ENCODE measurements at regions not wholly inside any gene's neighbourhood (a gene's known extent, or its start where the extent isn't known, plus 50 kb on each side); places are given as distances from the start of the nearest gene placed in this dataset.

DNA sequence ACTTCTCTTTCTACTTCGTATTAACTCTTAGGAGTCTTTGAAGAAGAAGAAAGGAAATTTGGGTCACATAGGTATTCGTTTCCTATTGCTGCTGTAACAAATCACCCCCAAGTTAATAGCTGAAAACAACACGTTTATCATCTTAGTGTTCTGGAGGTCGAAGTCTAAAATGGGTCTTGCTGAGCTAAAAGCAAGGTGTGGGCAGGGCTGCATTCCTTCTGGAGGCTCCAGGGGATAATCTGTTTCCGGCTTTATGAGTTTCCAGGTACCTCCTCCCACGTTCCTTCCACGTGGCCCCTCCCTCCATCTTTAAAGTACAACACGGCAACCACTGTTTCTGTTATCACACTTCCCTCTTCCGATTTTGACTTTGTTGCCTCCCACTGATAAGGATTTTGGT is 233.5 kb upstream of the RBBP8 start:
- WGBS, 2 donors, result 82 to 85% methylated on average over 9 of the region's 9 CpGs
- no peaks in the 10 kb centered on the region for H3K9me3 ChIP-seq
- DNase-seq, result no peak
- H3K27me3 ChIP-seq, result no peaks in the 10 kb centered on the region
- H3K4me3 ChIP-seq (replicated peaks in 1 of 3), result no peak overlapping the region
- H3K4me1 ChIP-seq, result no peaks in the 10 kb centered on the region
- TF ChIP-seq, protein P1, sequence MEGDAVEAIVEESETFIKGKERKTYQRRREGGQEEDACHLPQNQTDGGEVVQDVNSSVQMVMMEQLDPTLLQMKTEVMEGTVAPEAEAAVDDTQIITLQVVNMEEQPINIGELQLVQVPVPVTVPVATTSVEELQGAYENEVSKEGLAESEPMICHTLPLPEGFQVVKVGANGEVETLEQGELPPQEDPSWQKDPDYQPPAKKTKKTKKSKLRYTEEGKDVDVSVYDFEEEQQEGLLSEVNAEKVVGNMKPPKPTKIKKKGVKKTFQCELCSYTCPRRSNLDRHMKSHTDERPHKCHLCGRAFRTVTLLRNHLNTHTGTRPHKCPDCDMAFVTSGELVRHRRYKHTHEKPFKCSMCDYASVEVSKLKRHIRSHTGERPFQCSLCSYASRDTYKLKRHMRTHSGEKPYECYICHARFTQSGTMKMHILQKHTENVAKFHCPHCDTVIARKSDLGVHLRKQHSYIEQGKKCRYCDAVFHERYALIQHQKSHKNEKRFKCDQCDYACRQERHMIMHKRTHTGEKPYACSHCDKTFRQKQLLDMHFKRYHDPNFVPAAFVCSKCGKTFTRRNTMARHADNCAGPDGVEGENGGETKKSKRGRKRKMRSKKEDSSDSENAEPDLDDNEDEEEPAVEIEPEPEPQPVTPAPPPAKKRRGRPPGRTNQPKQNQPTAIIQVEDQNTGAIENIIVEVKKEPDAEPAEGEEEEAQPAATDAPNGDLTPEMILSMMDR (IDR thresholded peaks at IDR 0.05), result no peak
- TF ChIP-seq POLR2A (IDR thresholded peaks at IDR 0.05), result no peak
- no peak overlapping the region for H3K27ac ChIP-seq
- no peaks in the 10 kb centered on the region for H3K36me3 ChIP-seq
- intact Hi-C loops (cut with DNase I), result no loop called here

DNA sequence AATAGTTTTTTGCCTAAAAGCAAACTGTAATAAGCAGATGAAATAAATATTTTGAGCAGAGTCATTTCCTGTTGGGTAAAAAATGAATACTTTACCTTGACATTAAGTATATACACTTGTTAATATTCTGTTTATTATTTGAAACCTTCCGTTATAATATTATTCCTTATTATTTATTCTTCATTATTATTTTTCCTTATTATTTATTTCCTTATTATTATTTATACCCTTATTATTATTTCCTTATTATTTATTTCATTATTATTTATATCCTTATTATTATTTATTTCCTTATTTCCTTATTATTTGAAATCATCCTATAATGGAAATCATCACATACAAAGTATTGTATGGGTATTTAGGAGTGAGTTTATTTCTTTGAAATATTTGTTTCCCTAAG is 232.2 kb upstream of the RBBP8 start:
- 97 to 100% methylated on average over 1 of the region's 1 CpG for WGBS, 2 donors
- intact Hi-C loops (cut with DNase I), result no loop called here
- TF ChIP-seq POLR2A (IDR thresholded peaks at IDR 0.05), result no peak
- TF ChIP-seq, protein P1 (IDR thresholded peaks at IDR 0.05), result no peak
- no peaks in the 10 kb centered on the region for H3K9me3 ChIP-seq
- H3K27ac ChIP-seq, result no peak overlapping the region
- H3K36me3 ChIP-seq, result no peaks in the 10 kb centered on the region
- no peaks in the 10 kb centered on the region for H3K27me3 ChIP-seq
- no peak overlapping the region for H3K4me3 ChIP-seq (replicated peaks in 1 of 3)
- no peak for DNase-seq
- no peaks in the 10 kb centered on the region for H3K4me1 ChIP-seq

DNA sequence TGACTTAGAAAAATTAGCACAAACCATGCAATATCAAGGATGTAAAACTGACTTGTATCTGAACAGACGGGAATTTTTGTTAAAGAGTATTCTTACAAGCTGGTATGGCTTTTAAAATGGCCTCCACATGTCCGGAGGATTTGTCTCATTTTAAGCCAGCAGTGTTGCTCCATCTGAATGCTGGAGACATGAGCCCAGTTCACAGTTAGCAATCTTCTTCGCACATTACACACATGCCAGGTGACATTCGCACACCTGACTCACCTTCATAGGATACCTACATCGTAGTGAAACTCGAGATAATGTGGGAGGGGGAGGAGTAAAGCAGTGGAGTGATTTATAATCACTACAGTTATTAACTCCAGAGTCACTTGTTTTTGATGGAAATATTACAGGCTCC is 231.8 kb upstream of the RBBP8 start:
- Histone ChIP-seq H3K4me3 (replicated peaks in 1 of 3) (no peak overlapping the region), H3K9me3 (no peaks in the 10 kb centered on the region), H3K36me3 (no peaks in the 10 kb centered on the region), H3K4me1 (no peaks in the 10 kb centered on the region), H3K27ac (no peak overlapping the region), H3K27me3 (no peaks in the 10 kb centered on the region)
- intact Hi-C loops (cut with DNase I), result no loop called here
- TF ChIP-seq POLR2A (IDR thresholded peaks at IDR 0.05), result no peak
- TF ChIP-seq, protein P1 (IDR thresholded peaks at IDR 0.05), result no peak
- 90 to 93% methylated on average over 6 of the region's 6 CpGs for WGBS, 2 donors
- no peak for DNase-seq

DNA sequence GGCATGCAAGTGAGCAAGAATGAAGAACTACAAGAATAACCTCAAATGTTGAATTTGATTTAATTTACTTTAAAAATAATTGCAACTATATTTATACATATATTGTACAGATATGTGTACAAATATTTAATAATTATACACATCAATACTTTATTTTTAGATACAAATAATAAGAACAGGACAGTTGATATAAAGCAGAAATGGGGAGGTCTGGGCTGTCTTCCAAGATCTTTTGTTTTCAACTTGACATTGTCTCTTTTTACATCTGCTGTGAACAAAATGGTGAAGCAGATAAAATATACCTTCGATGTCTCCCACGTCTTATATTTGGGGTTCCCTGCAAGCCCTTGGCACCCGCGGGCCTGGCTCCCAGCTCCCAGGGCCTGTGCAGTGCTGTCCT is 231.3 kb upstream of the RBBP8 start:
- H3K4me1 ChIP-seq, result no peaks in the 10 kb centered on the region
- no peak for DNase-seq
- H3K36me3 ChIP-seq, result no peaks in the 10 kb centered on the region
- no peak for TF ChIP-seq POLR2A (IDR thresholded peaks at IDR 0.05)
- TF ChIP-seq, protein P1 (IDR thresholded peaks at IDR 0.05), result no peak
- H3K4me3 ChIP-seq (replicated peaks in 1 of 3), result no peak overlapping the region
- H3K27me3 ChIP-seq, result no peaks in the 10 kb centered on the region
- no peaks in the 10 kb centered on the region for H3K9me3 ChIP-seq
- H3K27ac ChIP-seq, result no peak overlapping the region
- 87 to 93% methylated on average over 4 of the region's 4 CpGs for WGBS, 2 donors
- intact Hi-C loops (cut with DNase I), result no loop called here

DNA sequence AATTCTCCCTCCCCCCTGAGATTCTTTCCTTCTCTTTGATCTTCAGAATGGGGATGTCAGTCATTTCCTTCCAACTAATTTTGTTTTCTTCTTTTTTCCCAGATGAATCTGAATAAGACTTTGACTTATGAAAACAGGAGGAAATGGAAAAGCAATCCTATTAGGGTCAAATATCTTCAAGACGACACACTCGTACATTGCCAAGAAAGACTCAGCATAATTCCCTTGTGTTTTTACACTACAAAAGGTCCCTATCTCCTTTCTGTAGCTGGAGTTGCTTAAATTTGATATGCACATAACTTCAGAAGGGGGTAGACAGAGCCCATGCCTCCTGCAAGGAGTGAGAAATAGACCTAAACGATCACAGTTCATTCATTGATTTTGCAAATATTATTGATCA is 230.3 kb upstream of the RBBP8 start:
- intact Hi-C loops (cut with DNase I), result no loop called here
- Histone ChIP-seq H3K9me3 (no peaks in the 10 kb centered on the region), H3K27me3 (no peaks in the 10 kb centered on the region), H3K4me1 (no peaks in the 10 kb centered on the region), H3K36me3 (no peaks in the 10 kb centered on the region), H3K27ac (no peak overlapping the region), H3K4me3 (replicated peaks in 1 of 3) (no peak overlapping the region)
- DNase-seq, result no peak
- 70 to 82% methylated on average over 3 of the region's 3 CpGs for WGBS, 2 donors
- TF ChIP-seq POLR2A (IDR thresholded peaks at IDR 0.05), result no peak
- TF ChIP-seq, protein P1 (IDR thresholded peaks at IDR 0.05), result no peak
